Neural cell (in vitro differentiated cells): ENCODE measurements at regions not wholly inside any gene's neighbourhood (a gene's known extent, or its start where the extent isn't known, plus 50 kb on each side); places are given as distances from the start of the nearest gene placed in this dataset.

Experiments used
- CTCF ChIP-seq: fragments of 450-650 bp; IDR thresholded peaks from 2 replicates; pipeline ENCODE4 v1.5.1; 2014; ENCODE audit warnings: antibody characterized with exemption, mild to moderate bottlenecking, moderate library complexity; ENCODE audit not compliant: poor library complexity, severe bottlenecking
- EP300 ChIP-seq: fragments of 450-650 bp; conservative IDR thresholded peaks from 2 replicates; pipeline ENCODE4 v1.6.1; 2014; ENCODE audit warnings: antibody characterized with exemption, mild to moderate bottlenecking, moderate library complexity; ENCODE audit not compliant: poor library complexity, severe bottlenecking
- EZH2 ChIP-seq: fragments of 200-600, 300-800 bp; shearing (Covaris generic), sonication (generic); IDR thresholded peaks from 2 replicates; pipeline ENCODE4 v1.6.1; 2014; ENCODE audit warnings: antibody characterized with exemption, low read length, borderline replicate concordance, mild to moderate bottlenecking; ENCODE audit not compliant: insufficient read depth, poor library complexity, severe bottlenecking
- MXI1 ChIP-seq: fragments of 450-650 bp; conservative IDR thresholded peaks from 2 replicates; pipeline ENCODE4 v1.6.1; 2014; ENCODE audit warnings: antibody characterized with exemption, mild to moderate bottlenecking; ENCODE audit not compliant: poor library complexity, severe bottlenecking
- POLR2AphosphoS5 ChIP-seq: IDR thresholded peaks from 2 replicates; pipeline ENCODE4 v1.6.1; 2012
- RAD21 ChIP-seq: fragments of 450-650 bp; conservative IDR thresholded peaks from 2 replicates; pipeline ENCODE4 v1.6.1; 2014; ENCODE audit warnings: antibody characterized with exemption, mild to moderate bottlenecking, moderate library complexity
- REST ChIP-seq: IDR thresholded peaks from 2 replicates; pipeline ENCODE4 v1.6.1; 2012; ENCODE audit warnings: borderline replicate concordance
- TAF1 ChIP-seq: IDR thresholded peaks from 2 replicates; pipeline ENCODE4 v1.6.1; 2012; ENCODE audit warnings: low read depth

GRCh38 chr2:83186105-83186760 lies 1272.8 kb downstream of the SUCLG1 start:
- no peak for TF ChIP-seq CTCF
- TF ChIP-seq EP300 = no peak
- TF ChIP-seq RAD21 = no peak
- TF ChIP-seq REST = no peak
- TF ChIP-seq POLR2AphosphoS5 = no peak
- TF ChIP-seq EZH2 = no peak
- no peak for TF ChIP-seq TAF1
- no peak for TF ChIP-seq MXI1
